Mesothelial cell of epicardium (in vitro differentiated cells): ENCODE measurements at regions not wholly inside any gene's neighbourhood (a gene's known extent, or its start where the extent isn't known, plus 50 kb on each side); places are given as distances from the start of the nearest gene placed in this dataset.
A peak's percentile ranks its signal among the peaks of the same experiment; 100 is the strongest.

ENCODE experiments used
- DNase-seq, 2 experiments: peaks; one replicate each; pipeline ENCODE4 v3.0.0; 2021; ENCODE audit warnings: low spot score in 2 of 2; ENCODE audit not compliant: unreplicated experiment in 2 of 2
- H3K27ac Mint-ChIP-seq: 2 replicates; pipeline ENCODE4 v1.8.0; 2021; ENCODE audit warnings: mixed read lengths
- H3K27me3 Mint-ChIP-seq: 2 replicates; pipeline ENCODE4 v1.8.0; 2021; ENCODE audit warnings: low read depth, mixed read lengths
- H3K36me3 Mint-ChIP-seq: 2 replicates; pipeline ENCODE4 v1.8.0; 2021; ENCODE audit warnings: mixed read lengths
- H3K4me1 Mint-ChIP-seq: 2 replicates; pipeline ENCODE4 v1.8.0; 2021; ENCODE audit warnings: mixed read lengths
- H3K4me3 Mint-ChIP-seq: 2 replicates; pipeline ENCODE4 v1.8.0; 2021; ENCODE audit warnings: mild to moderate bottlenecking, moderate library complexity, mixed read lengths
- H3K9me3 Mint-ChIP-seq: 2 replicates; pipeline ENCODE4 v1.8.0; 2021; ENCODE audit warnings: mixed read lengths
- TF ChIP-seq, protein P1 (sequence below): fragments of 200-600 bp; sonication (generic); IDR thresholded peaks from one replicate; pipeline ENCODE4 v1.5.0; 2021; ENCODE audit warnings: antibody characterized with exemption; ENCODE audit not compliant: unreplicated experiment

DNA sequence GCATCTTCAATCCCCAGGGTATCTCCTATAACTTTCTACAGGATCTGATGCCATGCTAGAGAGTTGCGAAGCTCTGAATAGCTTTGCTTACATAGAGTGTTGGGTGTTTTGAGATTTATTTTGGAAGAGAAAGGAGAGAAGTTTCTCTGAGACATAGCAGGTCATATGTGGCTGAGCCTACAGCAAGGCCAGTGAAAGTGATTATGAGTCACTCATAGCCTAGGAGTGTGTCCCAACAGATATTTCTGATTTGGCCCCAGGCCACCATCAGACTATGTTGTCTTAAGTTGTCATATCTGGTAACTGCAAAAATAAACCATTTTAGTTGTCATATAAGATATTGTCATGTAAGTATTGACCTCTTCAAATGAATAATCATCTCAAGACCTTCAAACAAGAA lies 132.0 kb upstream of the RAI14 start:
- H3K9me3 Mint-ChIP-seq, result no peaks in the 10 kb centered on the region
- H3K27me3 Mint-ChIP-seq, result no peaks in the 10 kb centered on the region
- DNase-seq, result no peak
- TF ChIP-seq, protein P1, sequence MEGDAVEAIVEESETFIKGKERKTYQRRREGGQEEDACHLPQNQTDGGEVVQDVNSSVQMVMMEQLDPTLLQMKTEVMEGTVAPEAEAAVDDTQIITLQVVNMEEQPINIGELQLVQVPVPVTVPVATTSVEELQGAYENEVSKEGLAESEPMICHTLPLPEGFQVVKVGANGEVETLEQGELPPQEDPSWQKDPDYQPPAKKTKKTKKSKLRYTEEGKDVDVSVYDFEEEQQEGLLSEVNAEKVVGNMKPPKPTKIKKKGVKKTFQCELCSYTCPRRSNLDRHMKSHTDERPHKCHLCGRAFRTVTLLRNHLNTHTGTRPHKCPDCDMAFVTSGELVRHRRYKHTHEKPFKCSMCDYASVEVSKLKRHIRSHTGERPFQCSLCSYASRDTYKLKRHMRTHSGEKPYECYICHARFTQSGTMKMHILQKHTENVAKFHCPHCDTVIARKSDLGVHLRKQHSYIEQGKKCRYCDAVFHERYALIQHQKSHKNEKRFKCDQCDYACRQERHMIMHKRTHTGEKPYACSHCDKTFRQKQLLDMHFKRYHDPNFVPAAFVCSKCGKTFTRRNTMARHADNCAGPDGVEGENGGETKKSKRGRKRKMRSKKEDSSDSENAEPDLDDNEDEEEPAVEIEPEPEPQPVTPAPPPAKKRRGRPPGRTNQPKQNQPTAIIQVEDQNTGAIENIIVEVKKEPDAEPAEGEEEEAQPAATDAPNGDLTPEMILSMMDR, result no peak
- peaks cover 23% of the 10 kb centered on the region for H3K4me1 Mint-ChIP-seq
- H3K36me3 Mint-ChIP-seq, result no peaks in the 10 kb centered on the region
- no peak overlapping the region for H3K4me3 Mint-ChIP-seq
- H3K27ac Mint-ChIP-seq, result no peak overlapping the region

DNA sequence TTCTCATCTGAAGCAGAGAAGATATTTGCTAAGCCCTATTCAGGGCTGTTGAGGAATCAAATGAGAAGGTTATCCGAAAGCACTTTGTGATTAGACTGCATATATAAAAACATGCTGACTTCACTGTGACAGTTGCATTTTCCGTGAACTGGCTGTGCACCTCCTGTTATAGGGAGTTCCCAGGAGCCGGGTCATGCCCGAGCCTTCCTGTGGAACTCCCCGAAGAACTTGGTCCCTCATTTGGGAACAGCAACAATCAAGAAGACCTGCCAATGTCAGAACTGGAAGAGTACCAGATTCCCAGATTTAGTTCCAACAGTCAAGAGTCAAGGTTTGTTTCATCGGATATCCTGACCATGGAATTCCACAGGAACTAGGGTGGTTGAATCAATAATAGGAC lies 130.4 kb upstream of the RAI14 start:
- peaks cover 36% of the 10 kb centered on the region for H3K4me1 Mint-ChIP-seq
- TF ChIP-seq, protein P1, result no peak
- no peaks in the 10 kb centered on the region for H3K27me3 Mint-ChIP-seq
- no peak overlapping the region for H3K4me3 Mint-ChIP-seq
- H3K27ac Mint-ChIP-seq, result no peak overlapping the region
- no peak for DNase-seq
- no peaks in the 10 kb centered on the region for H3K9me3 Mint-ChIP-seq
- H3K36me3 Mint-ChIP-seq, result no peaks in the 10 kb centered on the region

DNA sequence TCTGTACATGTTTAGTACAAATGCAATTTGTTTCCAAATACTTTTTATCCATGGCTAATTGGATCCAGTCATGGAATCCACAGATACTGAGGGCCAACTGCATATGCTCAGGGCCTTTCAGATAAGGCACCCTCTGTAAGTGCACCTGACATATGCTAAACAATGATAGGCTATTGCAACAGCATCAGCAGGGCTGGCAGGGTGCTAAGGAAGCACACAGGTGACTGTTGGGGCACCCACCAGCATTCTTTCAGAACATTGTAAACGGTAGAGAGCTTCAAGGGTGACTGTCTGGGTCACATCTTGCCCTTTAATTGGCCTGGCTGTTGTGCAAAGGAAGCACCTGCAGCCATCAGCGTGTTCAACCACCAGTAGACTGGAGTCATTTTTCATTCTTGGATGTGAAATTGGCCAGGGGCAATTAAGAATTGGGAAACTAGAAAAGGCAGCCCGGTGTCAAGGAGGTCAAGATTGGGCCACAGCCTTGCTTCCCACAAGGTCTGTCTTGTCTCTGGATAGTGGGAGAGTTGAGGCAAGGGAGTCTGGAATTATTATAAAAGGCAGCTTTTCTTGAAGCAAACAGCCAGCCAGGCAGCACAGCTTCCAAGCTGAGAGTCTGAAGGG lies 129.3 kb upstream of the RAI14 start:
- no peaks in the 10 kb centered on the region for H3K9me3 Mint-ChIP-seq

DNA sequence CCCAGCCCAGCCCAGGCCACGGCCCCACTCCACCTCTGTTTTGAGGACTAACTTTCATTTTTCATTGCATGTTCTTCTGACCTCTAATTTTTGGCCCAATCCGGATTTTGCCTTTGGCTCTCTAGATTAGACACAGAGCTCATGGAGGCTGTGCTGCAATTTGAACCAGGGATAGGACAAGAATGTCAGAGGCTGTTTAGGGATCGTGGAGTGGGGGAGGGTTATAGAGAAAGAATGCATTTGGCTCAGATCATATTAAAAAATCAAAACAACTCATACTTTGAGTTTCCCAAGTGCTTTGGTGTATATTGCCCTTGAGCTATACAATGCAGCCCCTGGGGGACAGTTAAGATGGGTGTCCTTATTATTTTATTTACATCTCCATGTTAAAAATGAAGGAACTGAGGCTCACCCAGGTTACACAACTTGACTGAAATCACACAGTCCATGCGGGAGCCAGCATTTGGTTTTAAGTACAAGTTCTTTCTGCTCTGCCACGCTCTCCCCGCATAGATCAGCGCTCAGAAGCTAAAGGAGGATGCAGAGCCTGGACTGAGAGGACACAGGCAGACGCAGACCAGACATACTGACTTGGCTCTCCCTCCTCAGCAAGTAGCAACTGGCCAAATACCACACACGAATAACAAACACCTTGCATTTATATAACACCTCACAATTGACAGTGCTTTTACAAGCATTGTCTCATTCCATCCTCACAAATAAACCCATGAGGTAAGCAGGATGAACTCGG lies 126.4 kb upstream of the RAI14 start:
- Mint-ChIP-seq H3K27ac (peak overlapping the region; percentile 45), H3K36me3 (no peaks in the 10 kb centered on the region), H3K27me3 (no peaks in the 10 kb centered on the region), H3K4me1 (peaks cover 46% of the 10 kb centered on the region), H3K9me3 (no peaks in the 10 kb centered on the region), H3K4me3 (no peak overlapping the region)
- TF ChIP-seq, protein P1, result no peak
- DNase-seq, result no peak

More for the DNA sequence above, 129.3 kb upstream of the RAI14 start:
- H3K27me3 Mint-ChIP-seq, result no peaks in the 10 kb centered on the region
- peaks cover 39% of the 10 kb centered on the region for H3K4me1 Mint-ChIP-seq
- DNase-seq, result no peak
- no peak overlapping the region for H3K27ac Mint-ChIP-seq
- H3K4me3 Mint-ChIP-seq, result no peak overlapping the region
- no peaks in the 10 kb centered on the region for H3K36me3 Mint-ChIP-seq
- TF ChIP-seq, protein P1, result no peak

DNA sequence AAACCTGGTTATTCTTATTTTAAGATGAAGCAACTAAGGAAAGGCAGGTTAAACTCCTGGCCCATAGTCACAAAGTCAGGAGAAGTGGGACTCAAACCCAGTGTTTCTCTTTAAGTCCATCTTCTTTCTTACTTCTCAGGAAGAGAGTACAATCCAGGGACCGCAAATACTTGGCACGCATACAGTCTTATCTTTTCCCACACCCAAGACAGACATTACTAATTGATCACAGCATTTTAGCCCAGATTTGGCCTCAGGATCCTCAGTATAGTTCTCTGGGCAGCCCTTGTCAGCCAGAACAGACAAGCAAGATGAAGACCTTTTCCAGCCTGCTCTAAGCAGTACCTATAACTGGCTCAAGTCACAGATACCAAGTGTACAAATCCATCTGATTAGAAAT lies 125.5 kb upstream of the RAI14 start:
- no peaks in the 10 kb centered on the region for H3K9me3 Mint-ChIP-seq
- H3K36me3 Mint-ChIP-seq, result no peaks in the 10 kb centered on the region
- H3K27ac Mint-ChIP-seq, result peak overlapping the region; percentile 72
- H3K27me3 Mint-ChIP-seq, result no peaks in the 10 kb centered on the region
- TF ChIP-seq, protein P1, result no peak
- H3K4me1 Mint-ChIP-seq, result peaks cover 51% of the 10 kb centered on the region
- DNase-seq, result no peak
- no peak overlapping the region for H3K4me3 Mint-ChIP-seq
